Loucy (cell line): ENCODE measurements at regions not wholly inside any gene's neighbourhood (a gene's known extent, or its start where the extent isn't known, plus 50 kb on each side); places are given as distances from the start of the nearest gene placed in this dataset.

Source experiments
- EZH2phosphoT487 ChIP-seq: fragments of 200-600 bp; IDR thresholded peaks from 2 replicates; pipeline ENCODE4 v1.6.1; 2018; ENCODE audit warnings: antibody characterized with exemption, mild to moderate bottlenecking, moderate library complexity, borderline replicate concordance
- TF ChIP-seq, protein P1 (sequence below): fragments of 200-600 bp; sonication (generic); conservative IDR thresholded peaks from 2 replicates; pipeline ENCODE4 v1.5.1; 2014; ENCODE audit warnings: mild to moderate bottlenecking, antibody characterized with exemption, low read length

DNA sequence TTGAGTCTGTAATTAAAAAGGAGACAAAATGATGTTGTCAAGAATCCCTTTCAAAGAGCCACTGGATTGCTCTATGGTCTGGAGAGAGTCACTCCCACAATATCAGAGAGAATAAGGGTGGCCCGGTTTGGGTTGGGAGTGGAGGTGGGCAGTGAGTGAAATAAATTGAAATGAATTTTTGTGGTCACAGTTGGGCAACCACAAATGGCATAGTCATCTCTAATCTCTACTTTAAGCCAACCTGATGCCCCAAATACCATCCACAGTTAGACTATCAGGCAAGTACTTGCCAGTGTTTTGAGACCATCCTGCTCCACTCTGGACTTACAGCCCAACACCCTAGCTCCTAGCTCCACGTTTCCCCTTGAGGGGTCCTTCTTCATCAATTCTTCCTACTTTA lies 559.7 kb downstream of the BCL11A start:
- TF ChIP-seq, protein P1, sequence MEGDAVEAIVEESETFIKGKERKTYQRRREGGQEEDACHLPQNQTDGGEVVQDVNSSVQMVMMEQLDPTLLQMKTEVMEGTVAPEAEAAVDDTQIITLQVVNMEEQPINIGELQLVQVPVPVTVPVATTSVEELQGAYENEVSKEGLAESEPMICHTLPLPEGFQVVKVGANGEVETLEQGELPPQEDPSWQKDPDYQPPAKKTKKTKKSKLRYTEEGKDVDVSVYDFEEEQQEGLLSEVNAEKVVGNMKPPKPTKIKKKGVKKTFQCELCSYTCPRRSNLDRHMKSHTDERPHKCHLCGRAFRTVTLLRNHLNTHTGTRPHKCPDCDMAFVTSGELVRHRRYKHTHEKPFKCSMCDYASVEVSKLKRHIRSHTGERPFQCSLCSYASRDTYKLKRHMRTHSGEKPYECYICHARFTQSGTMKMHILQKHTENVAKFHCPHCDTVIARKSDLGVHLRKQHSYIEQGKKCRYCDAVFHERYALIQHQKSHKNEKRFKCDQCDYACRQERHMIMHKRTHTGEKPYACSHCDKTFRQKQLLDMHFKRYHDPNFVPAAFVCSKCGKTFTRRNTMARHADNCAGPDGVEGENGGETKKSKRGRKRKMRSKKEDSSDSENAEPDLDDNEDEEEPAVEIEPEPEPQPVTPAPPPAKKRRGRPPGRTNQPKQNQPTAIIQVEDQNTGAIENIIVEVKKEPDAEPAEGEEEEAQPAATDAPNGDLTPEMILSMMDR: no peak
- TF ChIP-seq EZH2phosphoT487: no peak
